HG03457 (cell line): ENCODE measurements at regions not wholly inside any gene's neighbourhood (a gene's known extent, or its start where the extent isn't known, plus 50 kb on each side); places are given as distances from the start of the nearest gene placed in this dataset.
"Not testable (repeated sequence)": the region's sequence is repeated elsewhere in the genome, so short reads cannot be mapped to it uniquely, and the experiment has no call there.

Experiments used
- ATAC-seq: cut with Tn5 transposase; IDR thresholded peaks from one replicate; pipeline ENCODE4 v1.9.1; 2021; ENCODE audit warnings: moderate number of reproducible peaks; ENCODE audit not compliant: unreplicated experiment

GRCh38 chr5:112533362-112533761 lies 114.3 kb upstream of the EPB41L4A start:
- ATAC-seq, result no peak

DNA sequence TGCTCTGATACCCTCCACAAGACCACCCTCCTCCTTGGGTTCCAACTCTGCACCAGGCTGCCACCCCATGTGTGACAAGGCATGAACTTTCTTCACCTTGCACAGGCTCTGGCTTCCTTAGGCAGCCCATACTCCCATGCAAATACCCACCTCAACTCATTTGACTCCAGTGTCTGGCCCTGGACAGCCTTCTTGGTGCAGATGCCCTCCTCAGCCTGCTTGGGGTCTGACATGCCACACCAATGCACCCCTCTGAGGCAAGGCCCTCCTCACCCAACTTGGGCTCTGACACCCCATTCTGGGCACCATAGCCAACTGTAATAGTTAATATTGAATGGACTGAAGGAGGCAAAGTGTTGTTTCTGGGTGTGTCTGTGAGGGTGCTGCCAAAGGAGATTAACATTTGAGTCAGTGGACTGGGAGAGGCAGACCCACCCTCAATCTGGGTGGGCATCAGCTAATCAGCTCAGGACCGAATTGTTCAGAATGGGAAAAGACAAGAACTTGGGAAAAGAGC lies 115.0 kb upstream of the EPB41L4A start:
- ATAC-seq, result no peak

DNA sequence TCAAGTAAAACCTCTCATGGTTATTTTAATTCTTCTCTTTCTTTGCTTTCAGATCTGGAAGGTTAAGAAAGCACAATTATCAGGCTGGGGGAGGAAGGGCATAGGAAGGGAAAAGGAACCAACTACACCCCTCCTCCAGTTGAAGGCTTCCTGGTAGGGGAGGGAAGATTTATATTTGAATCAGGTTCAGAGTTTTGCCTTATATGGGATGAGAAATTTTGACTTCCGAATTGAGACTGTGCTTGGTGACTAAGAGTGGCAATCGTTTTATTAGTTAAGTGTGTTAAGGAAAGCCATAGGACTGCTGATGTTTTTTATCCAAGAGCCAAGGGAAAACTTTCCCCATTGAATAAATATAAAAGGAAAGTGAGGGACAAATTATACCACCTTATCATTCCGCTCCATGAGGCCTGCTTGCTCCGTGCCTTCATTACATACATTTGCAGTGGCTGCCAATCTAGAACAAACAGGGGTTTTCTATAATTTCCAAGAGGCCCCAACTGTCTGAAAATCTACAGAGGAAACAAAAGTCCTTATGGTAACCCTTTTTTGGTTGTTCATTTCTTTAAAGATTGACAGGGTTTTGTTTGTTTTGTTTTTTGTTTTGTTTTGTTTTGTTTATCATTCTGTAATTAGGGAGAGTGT lies 115.7 kb upstream of the EPB41L4A start:
- no peak for ATAC-seq

DNA sequence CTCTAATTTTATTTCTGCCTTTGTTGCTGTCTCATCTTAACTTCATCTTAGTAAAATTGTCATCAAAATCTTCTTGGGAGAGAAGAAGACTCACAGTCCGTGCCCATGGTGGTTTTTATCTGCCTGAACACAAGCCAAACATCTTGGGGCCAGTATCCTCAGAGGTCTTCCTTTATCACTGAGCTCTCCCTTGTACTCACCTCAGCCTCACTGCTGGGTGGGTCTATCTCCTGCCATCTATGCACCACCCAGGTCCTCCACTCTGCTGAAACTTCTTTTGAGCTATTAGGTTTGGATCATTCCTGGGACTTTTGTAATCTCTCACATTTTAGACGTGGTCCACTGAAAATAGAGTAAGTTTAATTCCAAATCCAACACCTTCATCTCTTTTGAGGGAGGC lies 116.3 kb upstream of the EPB41L4A start:
- ATAC-seq, result no peak

GRCh38 chr5:112544558-112544957 lies 125.5 kb upstream of the EPB41L4A start:
- not testable (repeated sequence) for ATAC-seq

DNA sequence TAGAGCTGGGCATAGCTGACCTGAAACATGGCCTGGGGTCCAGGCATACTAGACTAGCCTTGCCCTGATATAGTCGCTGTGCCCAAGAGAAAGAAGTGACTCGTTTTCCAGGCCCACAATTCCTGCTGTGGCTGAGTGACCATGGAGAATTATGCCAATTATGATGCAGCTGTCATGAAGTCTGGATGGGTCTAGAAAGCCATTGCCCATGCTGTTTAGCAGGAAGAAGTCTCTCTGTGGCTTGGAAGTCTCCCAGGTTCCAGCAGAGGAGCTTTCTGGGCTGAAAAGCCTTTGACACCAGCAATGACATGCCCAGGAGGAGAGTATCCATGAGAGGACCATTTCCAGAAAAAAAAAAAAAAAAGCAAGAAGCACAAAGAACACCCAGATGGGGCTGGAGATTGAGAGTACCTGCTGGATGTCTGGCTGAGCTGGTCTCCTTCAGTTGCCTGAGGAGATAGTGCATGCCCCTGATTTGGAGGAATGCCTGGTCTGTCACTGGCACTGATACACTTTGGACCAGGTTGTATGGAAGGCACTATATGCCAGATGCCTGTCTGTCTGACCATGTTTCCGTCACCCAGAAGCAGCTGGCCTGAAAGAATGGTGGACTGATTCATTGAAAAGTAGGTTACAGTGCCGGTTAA lies 128.0 kb upstream of the EPB41L4A start:
- no peak for ATAC-seq

DNA sequence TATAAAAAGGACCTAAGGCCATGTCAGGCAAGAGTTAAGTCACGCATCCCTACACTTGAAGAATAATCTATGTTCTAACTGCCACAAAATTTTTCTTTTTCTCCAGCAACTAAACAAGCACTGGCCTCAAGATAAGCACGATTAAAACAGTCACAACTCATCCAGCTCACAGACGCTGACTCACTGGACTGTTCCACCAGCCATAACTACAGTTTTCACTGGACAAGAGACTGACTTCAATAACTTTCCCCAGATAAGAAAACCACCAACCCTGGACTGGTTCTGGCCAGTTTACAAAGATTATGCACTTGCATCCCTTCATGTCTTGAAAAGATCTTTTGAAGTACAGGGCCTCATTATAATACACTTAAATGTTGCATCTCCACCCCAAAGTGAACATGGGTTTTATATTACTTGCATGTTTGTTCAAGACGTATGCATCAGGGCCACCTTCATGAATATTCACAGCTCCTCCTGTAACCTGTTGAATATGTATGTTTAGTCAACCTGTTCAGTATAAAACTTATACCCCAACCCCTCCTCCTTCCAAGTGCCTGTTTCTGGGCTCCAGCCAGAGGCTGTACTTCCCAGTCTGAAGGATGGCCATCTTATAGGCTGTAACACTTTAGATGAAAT lies 129.3 kb upstream of the EPB41L4A start:
- ATAC-seq, result no peak

DNA sequence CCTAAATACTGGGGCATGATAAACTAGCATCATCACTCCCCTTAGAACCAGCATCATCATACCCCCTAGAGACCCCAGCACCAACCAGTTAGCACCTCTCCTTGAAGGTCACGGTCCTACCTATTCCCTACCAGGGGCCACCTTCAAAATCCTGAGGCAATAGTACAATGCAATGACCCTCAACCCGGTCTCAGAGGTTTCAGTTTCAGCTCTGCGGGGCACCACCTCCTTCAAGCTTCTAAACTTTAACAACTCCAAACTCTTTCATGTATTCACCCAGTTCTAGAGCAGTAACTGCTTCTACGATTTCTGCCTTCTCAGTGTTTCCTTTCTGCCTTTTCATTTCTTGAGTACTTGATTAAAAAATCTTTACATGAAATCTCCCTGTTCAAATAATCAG lies 130.1 kb upstream of the EPB41L4A start:
- ATAC-seq, result no peak

GRCh38 chr5:112549605-112550166 lies 130.6 kb upstream of the EPB41L4A start:
- no peak for ATAC-seq

GRCh38 chr5:112551419-112552032 lies 132.4 kb upstream of the EPB41L4A start:
- no peak for ATAC-seq

DNA sequence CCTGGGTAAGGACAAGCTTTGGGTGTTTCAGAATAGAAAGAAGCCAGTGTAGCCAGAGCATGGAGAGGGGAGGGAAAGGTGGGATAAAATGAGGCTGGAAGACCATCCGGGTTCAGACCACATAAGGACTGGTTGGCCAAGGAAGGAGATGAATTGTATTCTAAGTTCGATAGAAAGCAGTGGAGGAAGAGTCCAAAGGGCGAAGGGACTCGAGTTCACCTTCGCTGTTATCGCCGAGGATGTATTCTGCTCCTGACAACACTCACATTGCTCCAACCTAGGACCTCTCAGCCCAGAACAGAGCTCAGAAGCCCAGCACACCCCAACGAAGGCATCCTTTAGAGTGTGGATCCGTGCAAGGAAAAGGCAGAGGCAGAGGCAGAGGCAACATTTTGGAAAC lies 133.1 kb upstream of the EPB41L4A start:
- ATAC-seq, result no peak

DNA sequence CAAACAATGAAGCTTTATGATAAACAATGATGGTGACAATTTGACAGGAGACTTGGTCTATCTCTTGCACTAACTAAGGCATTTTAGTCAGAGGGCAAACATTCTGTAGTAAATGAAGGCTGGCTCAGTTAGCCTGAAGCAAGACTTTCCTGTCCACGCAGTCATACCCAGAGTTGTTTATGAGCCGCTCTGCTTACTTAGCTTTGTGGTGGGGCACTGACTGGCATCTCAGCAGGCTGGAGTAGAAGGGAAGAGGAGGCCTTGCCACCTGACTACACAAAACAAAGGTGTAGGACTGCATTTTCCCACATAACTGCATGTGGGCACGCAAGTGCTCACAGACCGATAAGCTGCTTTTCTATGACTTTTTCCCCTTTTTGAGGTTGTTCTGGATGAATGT lies 133.7 kb upstream of the EPB41L4A start:
- no peak for ATAC-seq

DNA sequence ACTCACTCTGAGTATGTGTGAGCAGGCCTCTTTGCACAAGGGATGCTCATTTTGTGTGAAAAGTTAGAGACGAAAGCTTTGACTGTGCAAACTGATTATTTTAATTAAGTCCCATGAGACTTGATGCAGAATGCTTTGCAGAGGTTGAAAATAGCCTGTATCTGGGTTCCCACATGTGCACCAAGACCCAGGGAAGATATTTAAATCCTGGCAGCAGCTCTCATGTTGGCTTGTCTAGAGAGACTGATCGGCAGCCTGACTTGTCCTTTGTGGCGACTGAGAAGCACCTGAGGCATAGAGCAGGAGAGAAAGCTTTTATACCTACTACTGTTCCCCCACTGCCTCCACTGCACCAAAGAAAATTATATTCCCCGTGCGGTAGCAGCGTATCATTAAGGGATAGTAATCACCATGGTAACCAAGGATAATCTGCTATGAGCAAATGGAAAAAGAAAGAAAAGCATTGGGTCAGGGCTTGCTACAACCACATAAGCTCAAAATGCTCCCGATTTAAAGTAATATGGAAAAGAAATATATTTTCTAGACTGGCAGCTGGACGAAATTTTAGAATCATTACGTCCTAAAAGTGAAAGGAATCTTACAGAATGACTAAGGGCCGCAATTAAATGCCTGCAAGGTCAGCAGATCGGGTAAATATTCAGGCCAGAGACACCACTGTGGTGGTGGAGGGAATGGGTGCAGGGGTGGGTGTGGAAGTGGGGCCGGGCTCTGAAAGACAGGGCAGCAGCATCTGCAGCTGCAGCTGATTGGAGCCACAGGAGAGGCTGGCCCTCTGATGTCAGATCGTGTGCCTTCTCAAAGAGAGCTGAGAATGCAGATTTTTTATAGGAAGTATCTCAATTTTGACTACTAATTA lies 135.3 kb upstream of the EPB41L4A start:
- ATAC-seq, result no peak

DNA sequence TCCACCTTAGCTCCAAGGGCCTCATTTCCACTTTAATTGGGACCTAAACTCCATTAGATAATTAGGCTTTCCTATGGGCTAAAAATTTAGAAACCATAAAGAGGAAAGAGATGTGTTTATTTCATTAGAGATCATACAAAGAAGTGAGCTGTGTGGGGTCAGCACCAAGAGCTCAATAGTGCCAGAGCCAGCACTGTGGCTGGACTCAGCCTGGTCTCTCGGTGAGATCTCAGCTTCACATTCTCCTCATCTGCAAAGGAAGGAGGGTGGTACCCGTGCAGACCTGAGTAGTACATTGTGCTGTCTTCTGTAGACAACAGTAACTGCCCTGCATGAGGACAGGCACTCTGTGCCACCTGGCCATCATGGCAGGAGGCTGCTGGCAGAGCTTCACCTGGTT lies 136.1 kb upstream of the EPB41L4A start:
- no peak for ATAC-seq

GRCh38 chr5:112555691-112556090 lies 136.6 kb upstream of the EPB41L4A start:
- ATAC-seq, result no peak

DNA sequence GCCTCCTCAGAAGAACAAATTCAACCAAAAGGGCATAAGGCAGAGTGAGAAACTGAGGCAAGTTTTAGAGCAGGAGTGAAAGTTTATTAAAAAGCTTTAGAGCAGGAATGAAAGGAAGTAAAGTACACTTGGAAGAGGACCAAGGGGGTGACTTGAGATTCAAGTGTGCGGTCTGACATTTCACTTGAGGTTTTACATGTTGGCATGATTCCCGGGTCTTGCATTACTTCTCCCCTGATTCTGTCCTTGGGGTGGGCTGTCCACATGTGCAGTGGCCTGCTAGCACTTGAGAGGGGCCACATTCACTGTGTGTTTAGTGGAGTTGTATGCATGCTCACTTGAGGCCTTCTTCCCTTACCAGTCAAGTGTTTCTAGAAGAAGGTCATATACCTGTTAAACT lies 140.4 kb upstream of the EPB41L4A start:
- ATAC-seq, result not testable (repeated sequence)

DNA sequence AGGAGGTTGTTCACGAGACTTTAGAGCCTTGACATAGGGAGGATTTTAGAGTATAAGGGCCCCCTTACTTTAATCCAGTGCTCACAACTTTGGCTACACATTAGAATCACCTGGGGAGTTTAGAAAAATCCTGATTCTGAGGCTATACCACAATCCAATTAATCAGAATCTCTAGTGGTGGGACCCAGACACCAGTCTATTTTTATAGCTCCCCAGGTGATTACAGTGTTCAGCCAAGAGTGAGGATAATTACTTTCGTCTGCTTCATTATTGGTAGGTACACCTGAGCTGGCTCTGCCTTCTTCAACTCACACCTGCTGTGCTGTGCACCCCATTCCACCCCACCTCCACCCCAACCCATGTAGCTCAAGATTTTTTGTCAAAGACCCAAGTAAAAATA lies 141.3 kb upstream of the EPB41L4A start:
- ATAC-seq, result no peak

DNA sequence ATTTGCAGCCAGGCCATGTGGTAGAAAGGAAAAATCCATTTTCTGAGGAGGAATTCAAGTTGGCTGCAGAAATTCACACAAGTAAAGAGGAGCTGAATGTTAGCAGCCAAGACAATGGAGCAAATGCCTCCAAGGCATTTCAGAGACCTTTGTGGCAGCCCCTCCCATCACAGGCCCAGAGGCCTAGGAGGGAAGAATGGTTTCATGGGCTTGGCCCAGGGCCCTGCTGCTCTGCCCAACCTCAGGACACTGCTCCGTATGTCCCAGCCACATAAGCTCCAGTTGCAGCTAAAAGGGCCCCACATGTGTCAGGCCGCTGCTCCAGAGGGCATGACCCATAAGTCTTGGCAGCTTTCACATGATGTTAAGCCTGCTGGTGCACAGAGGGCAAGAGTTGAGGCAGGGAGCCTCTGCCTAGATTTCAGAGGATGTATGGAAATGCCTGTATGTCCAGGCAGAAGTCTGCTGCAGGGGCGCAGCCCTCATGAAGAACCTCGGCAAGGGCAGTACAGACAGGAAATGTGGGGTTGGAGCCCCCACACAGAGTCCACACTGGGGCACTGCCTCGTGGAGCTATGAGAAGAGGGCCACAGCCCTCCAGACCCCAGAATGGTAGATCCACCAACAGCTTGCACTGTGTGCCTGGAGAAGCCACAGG lies 144.2 kb upstream of the EPB41L4A start:
- ATAC-seq, result no peak

- ATAC-seq, result no peak
Measured at GRCh38 chr5:112566251-112566650, 147.2 kb upstream of the EPB41L4A start.

DNA sequence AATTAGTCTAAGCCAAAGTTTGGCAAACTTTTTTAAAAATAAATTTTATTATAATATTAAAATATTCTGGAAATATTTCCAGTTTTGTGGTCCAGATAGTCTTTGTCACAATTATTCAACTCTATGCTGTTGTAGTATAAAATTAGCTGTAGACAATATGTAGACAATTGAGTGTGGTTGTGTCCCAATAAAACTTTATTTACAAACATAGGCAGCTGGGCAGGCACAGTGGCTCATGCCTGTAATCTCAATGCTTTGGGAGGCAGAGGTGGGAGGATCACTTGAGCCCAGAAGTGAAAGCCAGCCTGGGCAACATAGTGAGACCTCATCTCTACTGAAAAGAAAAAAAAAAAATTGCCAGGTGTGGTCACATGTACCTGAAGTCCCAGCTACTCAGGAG lies 150.5 kb upstream of the EPB41L4A start:
- ATAC-seq, result no peak
